ENCODE measurements at regions not wholly inside any gene's neighbourhood (a gene's known extent, or its start where the extent isn't known, plus 50 kb on each side); places are given as distances from the start of the nearest gene placed in this dataset.

- no peak overlapping the region for H4K8ac ChIP-seq (ENCODE audit: low read depth in 2 of 2, low read length in 2 of 2)
- peaks cover 11% of the 10 kb centered on the region; the same call in 1 of the 2 replicates for H3K4me1 ChIP-seq (ENCODE audit: control insufficient read depth, insufficient read depth, low read length)
- H3K23ac ChIP-seq (ENCODE audit: low read depth, low read length), result no peak overlapping the region
- POLR2A ChIA-PET (ENCODE audit: unreplicated experiment), result no interaction called here
- no peak overlapping the region for H3K56ac ChIP-seq (ENCODE audit: extremely low read depth, insufficient read depth, low read length)
- in situ Hi-C loops (cut with MboI; ENCODE audit: low sequenced_read_pairs), result no loop called here
- H3K4me3 ChIP-seq (ENCODE audit: insufficient read depth, low read depth, low read length), result no peak overlapping the region
- intact Hi-C loops (cut with micrococcal nuclease), result no loop called here
- H3K9me1 ChIP-seq (ENCODE audit: insufficient read depth, low read length), result no peaks in the 10 kb centered on the region
- no peak overlapping the region for H3K27ac ChIP-seq (ENCODE audit: insufficient read depth, low read length)
- no peak overlapping the region for H2BK15ac ChIP-seq (ENCODE audit: low read depth, low read length)
- H3K9ac ChIP-seq (ENCODE audit: low read depth, low read length), result no peak overlapping the region
- DNase-seq, result no peak
- no peak overlapping the region for H2BK5ac ChIP-seq (ENCODE audit: low read depth, low read length, poor library complexity, severe bottlenecking)
- no peak overlapping the region for H2AFZ ChIP-seq (replicated peaks; ENCODE audit: low read length, poor library complexity)
- no peaks in the 10 kb centered on the region for H3K79me1 ChIP-seq (ENCODE audit: low read depth in 1 of 2, low read length in 2 of 2)
- no peak overlapping the region for H3K14ac ChIP-seq (replicated peaks; ENCODE audit: low read depth, low read length)
- no peak overlapping the region for H2AK9ac ChIP-seq (replicated peaks; ENCODE audit: low read depth, low read length, poor library complexity)
- CTCF ChIA-PET, result no interaction called here
- H2AK5ac ChIP-seq (ENCODE audit: low read depth, low read length), result no peak overlapping the region
- WGBS, 2 experiments (ENCODE audit: extremely low coverage in 2 of 2, insufficient read length in 1 of 2), result 40% methylated on average over 1 of the region's 10 CpGs; no CpG with 5 or more reads in 1 of the 2 experiments
- no peak overlapping the region for H2BK120ac ChIP-seq (ENCODE audit: low read depth, low read length)
- H3K4ac ChIP-seq (ENCODE audit: low read depth, low read length), result no peak overlapping the region
- no peak overlapping the region for H2BK20ac ChIP-seq (ENCODE audit: low read depth, low read length)
- ATAC-seq (ENCODE audit: low read depth), result no peak
- no peaks in the 10 kb centered on the region for H3K36me3 ChIP-seq (ENCODE audit: control insufficient read depth, insufficient read depth, low read length)
- TF ChIP-seq POLR2A (IDR thresholded peaks at IDR 0.05; ENCODE audit: low read depth, low read length), result no peak
- TF ChIP-seq MAFK (IDR thresholded peaks at IDR 0.05; ENCODE audit: low read depth, low read length), result no peak
- TF ChIP-seq SMC3 (IDR thresholded peaks at IDR 0.05; ENCODE audit: low read depth, low read length), result no peak
- TF ChIP-seq MXI1 (IDR thresholded peaks at IDR 0.05; ENCODE audit: borderline replicate concordance, low read depth, low read length), result no peak
- TF ChIP-seq CHD1 (IDR thresholded peaks at IDR 0.05; ENCODE audit: low read depth, low read length), result no peak
- TF ChIP-seq RAD21 (IDR thresholded peaks at IDR 0.05; ENCODE audit: low read length), result no peak
- no peak for TF ChIP-seq FOS (IDR thresholded peaks at IDR 0.05; ENCODE audit: low read depth, low read length)
- TF ChIP-seq BHLHE40 (IDR thresholded peaks at IDR 0.05; ENCODE audit: low read depth, low read length), result no peak
- H3K27me3 ChIP-seq (ENCODE audit: control insufficient read depth, insufficient read depth, low read length), result peaks cover 13% of the 10 kb centered on the region
- dilution Hi-C loops (cut with HindIII; ENCODE audit: low sequenced_read_pairs, unreplicated experiment), result no loop called here
- H3K4me2 ChIP-seq (ENCODE audit: low read depth, low read length), result no peak overlapping the region
- H3K18ac ChIP-seq (ENCODE audit: low read depth, low read length), result no peak overlapping the region
- BruUV-seq (replicated peaks), result no TSS peak
- no peak overlapping the region for H4K5ac ChIP-seq (ENCODE audit: low read depth, low read length)
- H4K91ac ChIP-seq (ENCODE audit: insufficient read depth, low read depth, low read length), result no peak overlapping the region
- H4K20me1 ChIP-seq (ENCODE audit: insufficient read depth, low read length), result no peaks in the 10 kb centered on the region
- H3K9me3 ChIP-seq (ENCODE audit: control insufficient read depth, insufficient read depth, low read length), result peaks cover 3% of the 10 kb centered on the region; the same call in 1 of the 2 replicates
Observed at GRCh38 chr3:184658223-184658928, 53.5 kb downstream of the MAGEF1 start.

All from IMR-90 (cell line).